ENCODE measurements at regions not wholly inside any gene's neighbourhood (a gene's known extent, or its start where the extent isn't known, plus 50 kb on each side); places are given as distances from the start of the nearest gene placed in this dataset.
"Not testable (repeated sequence)": the region's sequence is repeated elsewhere in the genome, so short reads cannot be mapped to it uniquely, and the experiment has no call there.

- 0% methylated on average over 2 of the region's 2 CpGs for WGBS (ENCODE audit: insufficient coverage, insufficient replicate concordance, low lambda C conversion rate, missing lambda C conversion rate)
- Histone ChIP-seq H3K27me3 (replicated peaks in 1 of 2; ENCODE audit: control insufficient read depth in 2 of 2, insufficient read depth in 2 of 2, low read length in 1 of 2) (no peaks in the 10 kb centered on the region), H3K9me3 (replicated peaks; ENCODE audit: control insufficient read depth, insufficient read depth, low read length) (no peaks in the 10 kb centered on the region), H3K9ac (ENCODE audit: control insufficient read depth, insufficient read depth, low read length) (no peak overlapping the region), H3K79me2 (ENCODE audit: control insufficient read depth, insufficient read depth, low read length) (no peaks in the 10 kb centered on the region), H3K4me2 (ENCODE audit: control insufficient read depth, insufficient read depth) (no peak overlapping the region), H3K4me1 (ENCODE audit: control insufficient read depth, insufficient read depth, low read length) (no peaks in the 10 kb centered on the region), H3K36me3 (ENCODE audit: control insufficient read depth in 2 of 2, insufficient read depth in 2 of 2, low read length in 1 of 2) (no peaks in the 10 kb centered on the region), H3K4me3 (no peak overlapping the region), H4K20me1 (ENCODE audit: control insufficient read depth, insufficient read depth) (no peaks in the 10 kb centered on the region), H3K27ac (ENCODE audit: control insufficient read depth, insufficient read depth) (no peak overlapping the region), H2AFZ (ENCODE audit: control insufficient read depth, low read depth, low read length) (no peak overlapping the region)
- CTCF ChIA-PET, result no interaction called here
- in situ Hi-C loops (cut with MboI) (no loop called here), intact Hi-C loops (cut with micrococcal nuclease; ENCODE audit: unreplicated experiment) (no loop called here)
- SMC1A ChIA-PET (ENCODE audit: uncharacterized antibody, unreplicated experiment), result no interaction called here
- RAD21 ChIA-PET (ENCODE audit: unreplicated experiment), result no interaction called here
- no peak; the same call in 1 of the 3 replicates for ATAC-seq
- TF ChIP-seq BMI1 (IDR thresholded peaks at IDR 0.05; ENCODE audit: borderline replicate concordance), result no peak
- no peak for TF ChIP-seq PAX8 (IDR thresholded peaks at IDR 0.05)
- 0 out of 2 replicates have a peak, but pooled peaks have one; percentile 28 for TF ChIP-seq MTA2 (IDR thresholded peaks at IDR 0.05; ENCODE audit: low read depth)
- POLR2A ChIA-PET, result no interaction called here
- DNase-seq (ENCODE audit: low read depth, low spot score), result no peak
- FAIRE-seq, result no peak
- no TSS peak for BruUV-seq (replicated peaks)
Observed at GRCh38 chr6:103715269-103715668, 1144.5 kb downstream of the HACE1 start.

- POLR2A ChIA-PET; intact Hi-C loops (cut with micrococcal nuclease; ENCODE audit: unreplicated experiment); H3K9ac ChIP-seq (ENCODE audit: control insufficient read depth, insufficient read depth, low read length); H3K4me2 ChIP-seq (ENCODE audit: control insufficient read depth, insufficient read depth); H3K79me2 ChIP-seq (ENCODE audit: control insufficient read depth, insufficient read depth, low read length); H3K27me3 ChIP-seq (replicated peaks in 1 of 2; ENCODE audit: control insufficient read depth in 2 of 2, insufficient read depth in 2 of 2, low read length in 1 of 2); ATAC-seq; H3K9me3 ChIP-seq (replicated peaks; ENCODE audit: control insufficient read depth, insufficient read depth, low read length); H2AFZ ChIP-seq (ENCODE audit: control insufficient read depth, low read depth, low read length); H4K20me1 ChIP-seq (ENCODE audit: control insufficient read depth, insufficient read depth); SMC1A ChIA-PET (ENCODE audit: uncharacterized antibody, unreplicated experiment); H3K4me1 ChIP-seq (ENCODE audit: control insufficient read depth, insufficient read depth, low read length); DNase-seq (ENCODE audit: low read depth, low spot score); CTCF ChIA-PET; H3K27ac ChIP-seq (ENCODE audit: control insufficient read depth, insufficient read depth); H3K36me3 ChIP-seq (ENCODE audit: control insufficient read depth in 2 of 2, insufficient read depth in 2 of 2, low read length in 1 of 2); FAIRE-seq; H3K4me3 ChIP-seq; BruUV-seq (replicated peaks); RAD21 ChIA-PET (ENCODE audit: unreplicated experiment); in situ Hi-C loops (cut with MboI): not testable (repeated sequence)
- WGBS (ENCODE audit: insufficient coverage, insufficient replicate concordance, low lambda C conversion rate, missing lambda C conversion rate), result 51% methylated on average over 14 of the region's 15 CpGs
Observed at GRCh38 chr6:103709236-103709635, 1150.5 kb downstream of the HACE1 start.
